ENCODE measurements at regions not wholly inside any gene's neighbourhood (a gene's known extent, or its start where the extent isn't known, plus 50 kb on each side); places are given as distances from the start of the nearest gene placed in this dataset.

DNA sequence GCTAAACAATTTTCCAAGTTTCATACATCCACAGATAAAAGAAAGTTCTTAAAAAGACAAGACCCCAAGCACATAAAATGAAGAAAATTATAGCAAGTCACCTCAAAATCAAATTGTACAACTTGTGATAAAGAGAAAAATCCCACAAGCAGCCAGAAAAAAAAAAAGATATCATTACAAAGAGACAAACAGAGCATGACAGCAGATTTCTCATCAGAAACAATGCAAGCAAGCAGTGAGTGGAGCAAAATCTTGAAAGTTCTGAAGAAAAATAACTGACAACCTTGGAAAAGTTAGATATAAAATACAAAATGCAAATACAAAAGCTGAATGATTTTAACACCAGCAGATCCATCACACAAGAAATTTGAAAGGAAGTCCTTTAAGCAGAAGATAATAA is 194.5 kb upstream of the SOX5 start:
- DNase-seq (ENCODE audit: low spot score), result no peak

DNA sequence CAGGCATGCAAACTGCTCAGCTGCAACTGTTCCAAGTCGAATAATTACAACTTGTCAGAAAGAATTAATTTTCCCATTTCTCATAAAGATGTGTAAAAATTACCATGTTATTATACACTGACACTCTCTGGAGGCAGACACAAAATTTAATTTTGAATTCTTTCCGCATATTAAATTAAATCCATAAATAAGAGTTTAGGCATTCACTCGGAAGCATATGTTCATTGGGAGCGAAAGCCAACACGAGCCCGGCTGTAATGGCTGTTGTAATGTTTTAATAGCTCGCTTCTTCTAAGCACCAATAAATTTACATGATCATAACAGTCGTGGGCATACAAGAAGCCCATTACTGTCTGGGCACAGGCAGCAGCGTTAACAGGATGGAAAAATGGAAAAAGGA is 189.6 kb upstream of the SOX5 start:
- DNase-seq (ENCODE audit: low spot score), result no peak

DNA sequence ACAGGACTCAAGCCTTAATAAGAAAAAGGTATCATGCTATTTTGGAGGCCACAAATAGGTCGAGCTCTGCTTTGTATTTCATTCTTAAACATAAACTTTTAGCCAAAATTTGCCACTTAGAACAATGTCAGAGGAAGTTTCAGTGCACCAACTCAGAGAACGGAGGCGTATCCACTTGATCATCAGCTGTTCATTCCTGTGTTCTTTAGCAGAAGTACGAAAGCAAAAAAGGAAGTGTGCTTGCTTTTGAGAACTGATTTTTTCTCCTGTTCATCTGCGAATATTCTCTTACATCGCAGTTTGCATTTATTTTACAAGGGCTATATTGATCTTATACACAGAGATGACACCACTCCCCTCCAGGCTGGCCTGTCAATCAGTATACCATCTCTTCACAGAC is 188.6 kb upstream of the SOX5 start:
- DNase-seq (ENCODE audit: low spot score), result no peak

DNA sequence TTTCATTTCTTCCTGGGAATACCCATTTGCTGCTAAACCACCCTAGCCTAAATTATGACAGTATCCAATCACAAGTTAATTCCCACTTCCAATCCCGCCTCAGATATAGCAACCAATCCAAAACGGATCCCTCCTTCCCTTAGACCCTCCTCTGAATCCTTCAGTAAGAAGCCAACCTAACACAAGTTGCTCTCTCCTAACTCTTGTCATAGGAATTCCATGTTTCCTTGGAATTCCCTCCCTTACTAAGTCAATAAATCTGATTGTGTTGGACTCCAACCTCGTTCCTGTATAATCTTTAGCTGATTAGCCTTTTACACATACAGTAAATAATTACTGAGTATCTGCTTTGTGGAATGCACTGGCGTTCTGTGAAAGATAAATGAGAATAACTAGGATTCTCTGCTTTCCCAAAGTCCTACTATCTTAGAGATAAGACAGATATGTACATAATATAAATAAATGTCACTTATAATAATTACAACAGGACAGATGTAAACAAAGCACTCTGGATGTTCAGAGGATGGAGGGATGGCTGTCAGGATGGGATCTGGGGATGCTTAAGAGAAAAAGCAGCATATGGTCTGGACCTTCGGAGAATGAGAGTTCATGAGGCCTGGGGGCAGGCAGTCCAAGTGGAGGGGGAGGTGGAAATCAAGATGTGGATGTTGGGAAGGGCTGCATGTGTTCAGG is 185.8 kb upstream of the SOX5 start:
- no peak for DNase-seq (ENCODE audit: low spot score)

DNA sequence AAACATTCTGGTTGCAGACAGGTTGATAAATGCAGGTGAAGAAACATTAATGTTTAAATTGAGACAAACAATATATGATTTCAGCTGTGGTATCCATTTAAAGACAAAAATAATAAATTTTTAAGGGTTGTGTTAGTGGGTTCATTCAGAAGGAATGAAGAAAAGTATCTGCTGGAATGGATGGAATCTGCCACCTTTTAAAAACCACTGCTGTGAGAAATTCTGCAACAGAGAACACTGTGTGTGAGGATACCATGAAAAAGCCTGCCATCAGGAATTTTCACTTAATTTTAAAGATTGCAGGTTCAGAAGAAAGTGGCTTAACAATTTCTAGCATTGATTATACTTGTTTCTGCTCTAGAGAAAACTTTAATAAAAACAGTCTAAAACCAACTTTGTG is 184.6 kb upstream of the SOX5 start:
- no peak for DNase-seq (ENCODE audit: low spot score)

DNA sequence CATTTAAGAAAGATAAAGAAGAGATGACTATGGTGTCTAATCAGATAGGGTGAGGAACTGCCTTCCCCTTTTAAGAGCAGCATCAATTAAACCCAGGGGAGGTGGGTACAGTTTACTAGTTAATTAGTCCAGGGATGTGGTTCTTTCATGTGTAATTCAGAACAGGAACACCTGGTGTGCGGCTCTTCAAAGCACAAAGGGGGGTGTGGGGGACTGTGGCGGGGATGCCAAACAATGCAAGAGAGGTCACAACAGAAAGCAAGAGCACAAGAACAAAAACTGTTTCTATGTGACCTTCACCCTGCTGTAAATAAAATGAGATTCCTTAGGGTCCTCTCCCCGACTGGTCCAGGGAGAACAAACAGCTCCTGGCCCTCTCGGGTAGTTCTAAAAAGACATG is 183.9 kb upstream of the SOX5 start:
- no peak for DNase-seq (ENCODE audit: low spot score)

DNA sequence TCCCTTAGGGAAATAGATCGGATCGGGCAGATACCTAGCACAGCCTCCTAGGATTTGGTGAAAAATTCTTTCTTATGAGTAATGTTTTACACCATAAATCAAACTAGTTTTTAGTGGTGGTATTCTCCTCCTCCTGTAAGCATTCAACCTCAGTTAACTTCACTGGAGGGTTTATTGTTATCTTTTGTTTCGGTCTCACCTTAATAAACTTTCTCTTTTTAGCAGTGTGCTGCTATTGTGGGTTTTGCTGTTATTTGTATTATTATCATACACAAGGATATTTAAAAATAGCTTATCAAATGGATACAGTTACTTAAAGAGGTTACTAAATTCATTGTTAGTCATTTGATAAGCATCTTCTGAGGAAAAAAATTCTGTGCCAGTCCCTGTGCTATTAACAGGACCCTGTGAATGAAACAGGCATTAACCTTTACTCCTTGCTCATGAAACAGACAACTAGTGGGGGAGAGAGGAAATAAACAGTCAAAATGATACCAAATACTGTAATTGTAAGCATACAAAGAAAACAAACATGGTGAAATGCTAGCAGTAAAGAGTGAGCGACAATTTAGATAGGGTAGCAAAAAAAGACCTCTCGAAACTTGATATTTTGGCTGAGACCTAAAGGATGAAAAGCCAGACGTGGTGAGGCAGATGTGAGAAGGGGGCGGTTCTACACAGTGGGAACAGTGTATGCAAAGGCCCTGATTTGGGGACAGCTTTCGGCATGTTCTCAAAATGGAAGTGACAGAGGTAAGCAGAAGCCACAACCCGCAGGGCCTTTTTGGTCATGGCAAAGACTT is 178.7 kb upstream of the SOX5 start:
- DNase-seq (ENCODE audit: low spot score), result no peak

DNA sequence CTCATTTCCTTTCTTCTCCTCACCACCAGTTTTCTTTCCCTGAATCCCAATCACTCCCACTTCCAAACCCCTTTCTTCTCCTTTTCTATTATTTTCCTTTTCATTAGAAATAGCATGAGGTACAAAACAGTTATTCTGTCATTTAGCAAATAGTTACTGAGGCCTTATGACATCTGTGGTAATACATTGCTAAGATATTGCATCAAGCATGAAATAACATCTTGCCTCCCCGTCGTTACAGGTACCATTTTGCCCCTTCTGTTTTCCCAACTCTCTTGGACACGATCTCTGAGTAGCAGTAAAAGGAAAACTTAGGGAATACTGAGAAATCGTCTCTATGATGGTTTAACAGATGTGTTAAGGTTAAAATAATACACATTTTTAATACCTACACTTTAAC is 175.8 kb upstream of the SOX5 start:
- DNase-seq (ENCODE audit: low spot score), result no peak

DNA sequence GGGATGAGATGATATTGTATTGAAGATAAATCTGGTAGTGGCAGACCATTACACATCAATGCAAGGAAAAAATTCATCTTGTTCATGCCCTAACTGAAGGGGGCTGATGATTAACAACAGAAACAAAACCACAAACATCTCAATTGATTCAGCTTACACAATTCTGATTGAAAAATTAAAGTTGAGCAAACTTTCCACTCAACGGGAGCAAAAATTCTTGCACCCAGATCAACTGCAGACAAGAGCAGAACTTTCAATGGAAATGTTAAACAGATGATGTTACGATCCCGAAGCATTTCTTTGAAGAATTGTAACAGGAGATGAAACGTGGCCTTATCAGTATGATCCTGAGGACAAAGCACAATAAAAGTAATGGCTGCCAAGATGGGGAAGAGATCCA is 172.4 kb upstream of the SOX5 start:
- no peak for DNase-seq (ENCODE audit: low spot score)

DNA sequence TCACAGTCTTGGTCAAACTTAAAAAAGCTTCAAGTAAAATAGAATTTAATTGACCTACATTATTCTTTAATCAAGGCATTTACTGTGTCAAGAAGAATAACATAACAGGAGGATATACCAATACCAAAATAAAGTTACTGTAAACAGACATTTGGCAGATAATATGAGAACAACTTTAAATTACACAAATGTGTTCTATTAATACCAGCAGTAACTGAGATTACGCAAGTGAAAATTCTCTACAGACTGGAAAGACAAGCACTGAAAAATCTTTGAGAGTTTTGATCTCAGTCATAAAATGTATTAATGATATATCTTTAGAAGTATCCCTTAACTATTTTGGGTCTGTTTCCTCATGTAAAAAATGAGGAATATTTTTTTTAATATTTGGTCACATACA is 169.2 kb upstream of the SOX5 start:
- no peak for DNase-seq (ENCODE audit: low spot score)

DNA sequence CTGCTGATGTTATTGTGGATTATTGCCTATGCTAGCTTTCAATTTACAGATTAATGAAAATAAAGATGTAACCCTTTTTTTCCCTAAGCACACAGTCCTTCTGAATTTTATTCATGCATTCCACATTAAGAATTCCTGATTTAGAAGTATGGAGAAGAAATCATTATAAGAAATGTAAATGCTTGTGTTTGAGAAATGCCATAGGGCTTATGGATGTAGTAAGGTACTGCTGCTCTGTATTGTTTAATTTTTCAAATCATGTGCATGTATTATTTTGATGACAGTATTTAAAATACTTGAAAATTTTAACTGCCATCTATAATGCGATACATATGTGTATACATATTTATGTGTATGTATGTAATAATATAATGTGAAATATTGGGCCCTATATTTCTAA is 167.1 kb upstream of the SOX5 start:
- DNase-seq (ENCODE audit: low spot score), result no peak

DNA sequence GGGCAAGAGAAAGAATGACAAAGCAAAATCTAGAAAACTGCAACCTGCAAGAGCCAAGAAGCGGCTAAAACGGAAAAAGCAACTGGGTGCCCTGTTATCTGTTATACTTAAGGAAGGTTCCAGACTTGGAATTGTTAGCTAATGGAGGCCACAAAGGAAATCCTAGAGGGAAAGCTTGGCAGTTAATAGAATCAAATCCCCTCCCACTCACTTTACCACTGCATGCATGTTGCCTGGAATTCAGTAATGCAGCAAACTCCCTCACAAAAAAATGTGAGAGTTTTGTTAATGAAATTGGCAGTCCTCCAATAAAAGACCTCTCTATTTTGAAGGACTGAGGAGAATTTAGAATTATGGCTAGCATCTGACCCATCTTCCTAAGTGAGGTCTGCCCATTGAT is 164.2 kb upstream of the SOX5 start:
- no peak for DNase-seq (ENCODE audit: low spot score)

DNA sequence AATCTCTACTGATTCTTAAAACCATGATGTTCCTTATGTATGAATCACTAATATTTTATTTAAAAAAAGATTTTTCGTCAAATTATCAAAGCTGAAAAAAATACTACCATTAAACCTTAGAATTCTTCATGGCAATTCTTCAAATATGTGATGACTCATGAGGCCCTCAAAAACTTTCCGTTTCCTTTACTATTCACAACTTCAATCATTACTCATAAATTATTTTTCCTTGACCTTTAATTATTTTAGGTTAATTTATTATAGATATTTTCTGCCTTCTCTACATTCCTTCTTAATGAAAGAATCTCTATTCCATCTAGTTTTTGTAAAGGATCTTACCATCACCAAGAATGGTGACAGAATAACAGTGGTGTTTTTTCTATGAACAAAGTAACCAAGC is 162.1 kb upstream of the SOX5 start:
- DNase-seq (ENCODE audit: low spot score), result peak; percentile 19

DNA sequence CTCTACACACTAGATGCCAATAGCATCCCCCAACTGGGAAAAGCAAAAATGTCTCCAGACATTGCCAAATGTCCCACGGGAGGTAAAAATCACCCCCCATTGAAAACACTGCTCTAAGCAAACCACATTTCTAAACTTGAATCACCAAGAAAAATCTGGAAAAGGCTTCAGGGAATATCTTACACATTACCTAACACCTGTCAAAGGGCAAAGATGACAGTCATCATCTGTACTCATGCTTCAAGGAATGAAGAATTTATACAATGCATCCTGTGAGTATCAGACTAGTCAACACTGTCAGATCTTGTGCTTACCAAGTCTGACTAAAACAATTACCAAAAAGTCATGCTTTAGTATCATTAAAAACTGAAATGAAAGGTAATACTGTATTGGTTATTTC is 161.6 kb upstream of the SOX5 start:
- DNase-seq (ENCODE audit: low spot score), result peak; percentile 29

DNA sequence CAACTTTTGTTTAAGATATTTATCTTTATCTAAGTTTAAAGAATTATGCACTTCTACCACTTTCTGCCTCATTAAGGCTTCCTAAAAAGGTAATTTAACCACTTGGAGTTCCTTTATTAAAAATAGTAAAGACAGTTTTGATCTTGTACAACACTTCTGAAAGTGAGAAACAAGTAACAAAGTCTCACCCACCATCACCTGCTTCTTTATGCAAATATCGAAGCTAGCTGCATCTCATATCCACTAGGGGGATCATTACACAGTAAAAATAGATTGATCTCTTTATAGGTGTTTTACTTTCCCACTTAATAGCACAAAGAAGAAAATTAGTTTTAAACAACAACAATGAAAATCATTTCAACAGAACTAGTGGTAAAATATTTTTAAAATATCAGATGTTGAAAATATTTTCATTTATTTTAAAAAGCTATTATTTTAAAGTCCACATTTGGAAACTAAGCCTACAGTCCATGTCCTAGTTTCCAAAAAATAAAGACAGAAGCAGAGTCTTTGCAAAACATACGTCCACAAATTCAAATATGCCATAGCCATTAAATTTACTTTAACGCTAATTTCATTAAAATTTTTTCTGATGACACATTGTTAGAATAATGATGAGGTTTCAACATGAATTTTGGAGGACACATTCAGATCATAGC is 160.0 kb upstream of the SOX5 start:
- DNase-seq (ENCODE audit: low spot score), result peak; percentile 8

DNA sequence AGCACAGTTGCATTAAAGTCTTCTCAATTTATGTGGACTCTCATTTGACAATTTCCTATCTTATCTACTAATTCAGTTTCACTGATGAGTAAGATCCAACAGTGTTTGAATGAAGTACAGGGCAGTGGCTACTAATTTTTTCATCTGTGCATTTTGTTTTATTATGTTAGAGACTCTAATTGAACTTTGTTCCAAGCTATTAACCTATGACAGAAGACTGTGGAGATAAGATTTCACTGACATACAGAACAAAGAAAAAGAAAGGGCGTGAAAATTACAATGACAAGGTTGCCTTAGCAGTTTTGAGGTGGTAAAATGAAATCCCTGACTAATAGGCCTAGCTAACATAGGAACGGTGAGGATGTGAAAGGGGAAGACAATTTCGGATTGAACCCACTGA is 153.2 kb upstream of the SOX5 start:
- DNase-seq (ENCODE audit: low spot score), result no peak

DNA sequence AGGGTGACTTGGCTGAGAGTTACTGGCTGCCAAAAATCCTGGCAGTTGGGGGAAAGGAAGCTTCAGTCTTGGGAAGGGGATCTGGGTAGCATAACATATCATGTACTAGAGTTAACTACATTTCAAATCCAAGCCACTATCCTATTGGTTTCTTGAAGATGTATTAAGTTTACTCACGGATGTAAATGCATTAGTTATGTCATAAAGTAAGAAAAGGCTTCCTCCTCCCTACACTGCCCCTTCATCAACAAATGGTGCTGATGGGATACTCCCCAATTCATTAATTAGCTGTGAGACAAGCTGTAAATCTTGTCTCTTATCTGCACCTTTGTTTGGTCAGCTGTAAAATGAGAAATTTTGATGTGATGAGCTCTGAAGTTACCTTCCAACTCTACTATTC is 150.1 kb upstream of the SOX5 start:
- no peak for DNase-seq (ENCODE audit: low spot score)

DNA sequence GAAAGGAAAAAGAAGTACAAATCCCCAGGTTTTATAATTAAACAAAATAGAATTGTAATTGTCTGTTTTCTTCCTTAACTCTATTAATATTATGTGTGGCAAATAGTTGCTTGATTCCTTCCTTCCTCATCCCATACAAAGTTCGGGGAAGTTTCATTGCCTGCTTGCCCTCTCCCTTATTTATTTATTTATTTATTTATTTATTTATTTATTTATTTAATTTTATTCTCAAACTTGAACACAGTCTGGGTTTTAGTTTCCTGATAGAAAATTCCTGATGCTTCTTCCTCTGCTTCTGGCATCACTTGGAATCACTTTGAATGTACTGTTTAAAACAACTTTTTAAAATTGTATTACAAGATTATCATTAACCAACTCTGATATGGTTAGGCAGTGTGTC is 145.8 kb upstream of the SOX5 start:
- DNase-seq (ENCODE audit: low spot score), result no peak

DNA sequence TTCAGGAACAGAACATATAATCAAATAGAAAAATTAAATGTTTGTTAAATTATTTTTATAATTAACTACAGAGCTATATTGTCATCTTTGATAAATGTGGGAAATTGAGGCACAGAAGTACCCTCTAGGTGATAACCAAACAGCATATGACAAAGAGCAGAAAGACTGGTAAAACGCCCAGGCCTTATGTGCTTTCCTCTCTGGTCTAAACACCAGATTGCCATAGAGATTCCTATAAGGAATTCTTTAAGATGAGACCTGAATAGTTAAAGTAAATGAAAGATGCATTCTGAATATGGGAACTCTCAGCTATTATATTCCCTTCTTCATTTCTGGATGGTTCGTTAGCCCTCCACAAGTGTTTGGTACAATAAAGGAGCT is 140.0 kb upstream of the SOX5 start:
- DNase-seq (ENCODE audit: low spot score), result no peak

DNA sequence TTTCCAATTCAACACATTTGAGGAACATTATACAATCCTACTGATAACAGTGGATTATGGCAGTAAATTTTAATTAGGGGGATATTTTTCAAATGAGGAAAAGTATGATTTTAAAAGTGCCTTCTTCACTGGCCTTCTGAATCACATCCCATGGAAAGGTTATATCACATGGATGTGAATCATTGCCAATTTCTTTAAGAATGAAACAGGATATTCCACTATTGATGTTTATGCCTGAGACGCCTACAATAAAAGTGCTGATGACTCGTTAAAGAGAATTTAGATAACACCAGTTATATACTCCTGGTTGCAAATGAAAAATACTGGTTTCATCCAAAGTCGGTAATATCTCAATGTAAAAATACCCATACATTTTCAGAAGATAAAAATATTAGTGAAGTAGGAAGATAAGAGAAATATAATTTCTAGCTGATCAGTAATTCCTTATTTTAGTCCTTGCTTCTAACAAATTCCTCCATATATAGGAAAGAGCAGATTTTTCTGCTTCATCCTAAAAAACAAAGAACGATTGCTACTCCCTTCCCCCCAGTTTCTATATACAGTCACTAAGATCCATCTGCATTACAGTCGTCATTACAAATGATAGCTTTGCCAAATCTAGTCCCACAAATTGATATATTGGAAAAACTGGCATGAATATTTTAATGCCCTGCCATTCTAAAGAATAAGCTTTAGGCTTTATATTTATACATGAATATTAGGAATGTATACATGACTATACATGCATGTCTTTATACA is 139.5 kb upstream of the SOX5 start:
- DNase-seq (ENCODE audit: low spot score), result no peak

DNA sequence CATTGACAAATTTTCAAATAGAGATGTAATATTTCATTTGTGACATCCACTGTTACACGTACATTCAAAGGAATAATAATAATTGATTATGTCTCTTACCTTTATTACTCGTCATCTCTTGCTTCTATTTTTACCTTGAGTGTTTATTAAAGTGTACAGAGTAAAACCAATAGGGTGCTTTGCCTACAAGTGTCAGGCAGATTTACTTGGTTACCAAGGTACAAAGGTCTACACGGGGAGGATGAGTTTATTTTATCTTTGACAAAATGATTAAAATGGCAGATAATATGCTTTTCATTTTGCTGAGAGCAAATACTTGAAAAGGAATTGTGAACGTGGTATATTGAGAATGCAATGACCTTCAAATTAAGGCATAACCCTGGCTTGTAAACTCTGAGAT is 137.8 kb upstream of the SOX5 start:
- no peak for DNase-seq (ENCODE audit: low spot score)

DNA sequence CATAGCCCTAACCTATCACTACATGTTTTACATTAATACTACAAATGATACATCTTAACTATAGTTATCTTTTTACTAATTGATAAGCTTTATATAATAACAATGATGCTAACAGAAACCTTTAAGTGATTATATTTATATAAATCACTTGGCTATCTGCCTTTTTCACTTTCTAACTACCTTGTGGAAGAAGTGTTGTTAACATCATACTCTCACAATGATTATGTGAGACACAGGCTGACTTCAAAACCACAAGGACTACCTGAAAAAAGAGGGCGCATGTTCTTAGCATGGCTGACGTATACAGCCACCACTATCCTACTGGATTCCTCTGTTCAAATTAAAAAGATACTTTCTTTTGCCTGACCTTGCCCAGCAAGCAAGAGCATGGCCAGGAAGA is 135.3 kb upstream of the SOX5 start:
- no peak for DNase-seq (ENCODE audit: low spot score)

DNA sequence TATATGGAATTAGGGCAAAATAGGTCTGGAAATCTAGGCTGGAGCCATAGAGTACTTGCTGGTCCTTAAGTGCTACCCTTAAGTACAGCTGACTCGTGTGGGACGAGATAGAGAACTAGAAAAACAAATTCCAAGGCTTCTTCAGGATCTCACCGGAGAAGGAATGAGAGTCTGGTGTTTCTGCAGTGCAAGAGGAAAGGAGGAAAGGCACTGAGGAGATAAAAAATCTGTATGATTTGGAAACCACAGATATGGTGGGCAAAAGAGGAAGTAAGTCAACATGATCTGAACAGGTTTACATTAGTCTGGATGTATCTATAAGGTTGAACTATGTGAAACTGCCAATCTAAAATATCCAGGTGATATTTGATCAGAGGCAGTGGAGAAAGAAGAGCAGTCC is 134.4 kb upstream of the SOX5 start:
- DNase-seq (ENCODE audit: low spot score), result no peak
